ENCODE measurements at regions not wholly inside any gene's neighbourhood (a gene's known extent, or its start where the extent isn't known, plus 50 kb on each side); places are given as distances from the start of the nearest gene placed in this dataset.

- TF ChIP-seq, protein P1, sequence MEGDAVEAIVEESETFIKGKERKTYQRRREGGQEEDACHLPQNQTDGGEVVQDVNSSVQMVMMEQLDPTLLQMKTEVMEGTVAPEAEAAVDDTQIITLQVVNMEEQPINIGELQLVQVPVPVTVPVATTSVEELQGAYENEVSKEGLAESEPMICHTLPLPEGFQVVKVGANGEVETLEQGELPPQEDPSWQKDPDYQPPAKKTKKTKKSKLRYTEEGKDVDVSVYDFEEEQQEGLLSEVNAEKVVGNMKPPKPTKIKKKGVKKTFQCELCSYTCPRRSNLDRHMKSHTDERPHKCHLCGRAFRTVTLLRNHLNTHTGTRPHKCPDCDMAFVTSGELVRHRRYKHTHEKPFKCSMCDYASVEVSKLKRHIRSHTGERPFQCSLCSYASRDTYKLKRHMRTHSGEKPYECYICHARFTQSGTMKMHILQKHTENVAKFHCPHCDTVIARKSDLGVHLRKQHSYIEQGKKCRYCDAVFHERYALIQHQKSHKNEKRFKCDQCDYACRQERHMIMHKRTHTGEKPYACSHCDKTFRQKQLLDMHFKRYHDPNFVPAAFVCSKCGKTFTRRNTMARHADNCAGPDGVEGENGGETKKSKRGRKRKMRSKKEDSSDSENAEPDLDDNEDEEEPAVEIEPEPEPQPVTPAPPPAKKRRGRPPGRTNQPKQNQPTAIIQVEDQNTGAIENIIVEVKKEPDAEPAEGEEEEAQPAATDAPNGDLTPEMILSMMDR (IDR thresholded peaks at IDR 0.05) = no peak
- no peak for TF ChIP-seq TCF7L2 (IDR thresholded peaks at IDR 0.05; ENCODE audit: low read depth, low read length)
- TF ChIP-seq POLR2AphosphoS5 (IDR thresholded peaks at IDR 0.05; ENCODE audit: low read depth, low read length) = no peak
- TF ChIP-seq, protein P2, sequence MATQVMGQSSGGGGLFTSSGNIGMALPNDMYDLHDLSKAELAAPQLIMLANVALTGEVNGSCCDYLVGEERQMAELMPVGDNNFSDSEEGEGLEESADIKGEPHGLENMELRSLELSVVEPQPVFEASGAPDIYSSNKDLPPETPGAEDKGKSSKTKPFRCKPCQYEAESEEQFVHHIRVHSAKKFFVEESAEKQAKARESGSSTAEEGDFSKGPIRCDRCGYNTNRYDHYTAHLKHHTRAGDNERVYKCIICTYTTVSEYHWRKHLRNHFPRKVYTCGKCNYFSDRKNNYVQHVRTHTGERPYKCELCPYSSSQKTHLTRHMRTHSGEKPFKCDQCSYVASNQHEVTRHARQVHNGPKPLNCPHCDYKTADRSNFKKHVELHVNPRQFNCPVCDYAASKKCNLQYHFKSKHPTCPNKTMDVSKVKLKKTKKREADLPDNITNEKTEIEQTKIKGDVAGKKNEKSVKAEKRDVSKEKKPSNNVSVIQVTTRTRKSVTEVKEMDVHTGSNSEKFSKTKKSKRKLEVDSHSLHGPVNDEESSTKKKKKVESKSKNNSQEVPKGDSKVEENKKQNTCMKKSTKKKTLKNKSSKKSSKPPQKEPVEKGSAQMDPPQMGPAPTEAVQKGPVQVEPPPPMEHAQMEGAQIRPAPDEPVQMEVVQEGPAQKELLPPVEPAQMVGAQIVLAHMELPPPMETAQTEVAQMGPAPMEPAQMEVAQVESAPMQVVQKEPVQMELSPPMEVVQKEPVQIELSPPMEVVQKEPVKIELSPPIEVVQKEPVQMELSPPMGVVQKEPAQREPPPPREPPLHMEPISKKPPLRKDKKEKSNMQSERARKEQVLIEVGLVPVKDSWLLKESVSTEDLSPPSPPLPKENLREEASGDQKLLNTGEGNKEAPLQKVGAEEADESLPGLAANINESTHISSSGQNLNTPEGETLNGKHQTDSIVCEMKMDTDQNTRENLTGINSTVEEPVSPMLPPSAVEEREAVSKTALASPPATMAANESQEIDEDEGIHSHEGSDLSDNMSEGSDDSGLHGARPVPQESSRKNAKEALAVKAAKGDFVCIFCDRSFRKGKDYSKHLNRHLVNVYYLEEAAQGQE (IDR thresholded peaks at IDR 0.05; ENCODE audit: insufficient read depth in 1 of 2, low read depth in 2 of 2, low read length in 1 of 2) = no peak
- no peak for TF ChIP-seq SIN3A (IDR thresholded peaks at IDR 0.05; ENCODE audit: borderline replicate concordance, insufficient read depth, low read depth, low read length)
Observed at GRCh38 chr4:33924239-33924638, 2320.1 kb downstream of the ARAP2 start.

Data from Panc1 (cell line).